ENCODE measurements at regions not wholly inside any gene's neighbourhood (a gene's known extent, or its start where the extent isn't known, plus 50 kb on each side); places are given as distances from the start of the nearest gene placed in this dataset.

DNA sequence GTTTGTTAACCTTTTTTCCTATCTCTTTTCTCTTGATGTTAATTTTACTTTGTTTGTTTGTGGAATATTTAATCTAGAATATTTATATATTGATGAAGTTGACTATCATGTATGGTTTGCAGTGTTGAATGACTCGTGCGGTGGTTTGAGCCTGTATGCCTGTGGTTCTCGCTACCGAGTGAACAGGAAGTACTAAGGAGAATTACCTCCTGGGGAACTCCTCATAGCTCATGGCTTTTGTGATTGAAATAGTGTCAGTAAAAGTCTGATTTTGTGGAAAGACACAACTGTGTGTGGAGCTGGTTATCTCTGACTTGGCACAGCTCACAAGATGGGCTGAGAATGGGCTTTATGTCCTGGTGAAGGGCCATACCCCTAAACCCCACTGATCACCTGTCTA, 498.6 kb downstream of the GLRX3 start:
- Histone ChIP-seq H4K20me1 (ENCODE audit: insufficient read depth) (no peaks in the 10 kb centered on the region), H3K27me3 (replicated peaks; ENCODE audit: insufficient read depth) (no peaks in the 10 kb centered on the region), H3F3A (ENCODE audit: insufficient read depth) (no peaks in the 10 kb centered on the region), H3K9me2 (ENCODE audit: insufficient read depth) (no peaks in the 10 kb centered on the region), H3K4me2 (ENCODE audit: unreplicated experiment) (no peak overlapping the region), H2AFZ (no peak overlapping the region), H3K4me3 (no peak overlapping the region), H3K27ac (no peak overlapping the region), H3K79me2 (ENCODE audit: insufficient read depth) (no peaks in the 10 kb centered on the region), H3K9me3 (ENCODE audit: low read depth) (no peaks in the 10 kb centered on the region), H3K9ac (no peak overlapping the region), H3K4me1 (ENCODE audit: insufficient read depth) (no peaks in the 10 kb centered on the region), H3K36me3 (ENCODE audit: low read depth) (no peaks in the 10 kb centered on the region)
- 52 to 53% methylated on average over 4 of the region's 4 CpGs for WGBS, 2 experiments (ENCODE audit: low coverage in 1 of 2, low lambda C conversion rate in 2 of 2, missing lambda C conversion rate in 2 of 2)
- no peak for TF ChIP-seq EZH2 (IDR thresholded peaks at IDR 0.05; ENCODE audit: insufficient read depth, poor library complexity, severe bottlenecking)
- TF ChIP-seq EZH2phosphoT487 (IDR thresholded peaks at IDR 0.05; ENCODE audit: insufficient read depth, low read depth), result no peak
- in situ Hi-C loops (cut with MboI), result no loop called here
- DNase-seq, result no peak

DNA sequence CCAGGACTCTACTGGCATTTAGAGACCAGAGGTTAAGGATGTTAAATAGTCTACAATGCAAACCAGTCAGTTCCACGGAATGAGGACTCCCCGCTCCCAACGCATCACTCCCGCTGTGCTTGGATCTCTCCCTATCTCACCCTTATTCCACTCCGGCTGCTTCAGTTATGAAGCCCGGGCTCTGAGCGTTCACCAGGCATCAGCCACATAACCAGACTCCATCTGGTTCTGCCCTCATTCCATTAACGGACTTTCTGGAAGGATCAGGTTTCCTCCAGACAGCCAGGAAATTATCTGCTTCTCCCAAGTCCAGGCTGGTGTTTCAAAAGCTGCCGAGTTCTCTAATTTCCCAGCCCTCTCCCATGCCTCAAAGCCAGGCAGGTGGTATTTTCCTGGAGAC, 499.3 kb downstream of the GLRX3 start:
- Histone ChIP-seq H3K27me3 (replicated peaks; ENCODE audit: insufficient read depth) (no peaks in the 10 kb centered on the region), H3K4me1 (ENCODE audit: insufficient read depth) (no peaks in the 10 kb centered on the region), H3K9me2 (ENCODE audit: insufficient read depth) (no peaks in the 10 kb centered on the region), H3K79me2 (ENCODE audit: insufficient read depth) (no peaks in the 10 kb centered on the region), H3K9me3 (ENCODE audit: low read depth) (no peaks in the 10 kb centered on the region), H3K27ac (no peak overlapping the region), H3K4me3 (no peak overlapping the region), H3K36me3 (ENCODE audit: low read depth) (no peaks in the 10 kb centered on the region), H3K4me2 (ENCODE audit: unreplicated experiment) (no peak overlapping the region), H3K9ac (no peak overlapping the region), H3F3A (ENCODE audit: insufficient read depth) (no peaks in the 10 kb centered on the region), H2AFZ (no peak overlapping the region), H4K20me1 (ENCODE audit: insufficient read depth) (no peaks in the 10 kb centered on the region)
- no peak for TF ChIP-seq EZH2 (IDR thresholded peaks at IDR 0.05; ENCODE audit: insufficient read depth, poor library complexity, severe bottlenecking)
- TF ChIP-seq EZH2phosphoT487 (IDR thresholded peaks at IDR 0.05; ENCODE audit: insufficient read depth, low read depth), result no peak
- in situ Hi-C loops (cut with MboI), result no loop called here
- no peak for DNase-seq
- WGBS, 2 experiments (ENCODE audit: low coverage in 1 of 2, low lambda C conversion rate in 2 of 2, missing lambda C conversion rate in 2 of 2), result 15% methylated on average over 9 of the region's 9 CpGs

DNA sequence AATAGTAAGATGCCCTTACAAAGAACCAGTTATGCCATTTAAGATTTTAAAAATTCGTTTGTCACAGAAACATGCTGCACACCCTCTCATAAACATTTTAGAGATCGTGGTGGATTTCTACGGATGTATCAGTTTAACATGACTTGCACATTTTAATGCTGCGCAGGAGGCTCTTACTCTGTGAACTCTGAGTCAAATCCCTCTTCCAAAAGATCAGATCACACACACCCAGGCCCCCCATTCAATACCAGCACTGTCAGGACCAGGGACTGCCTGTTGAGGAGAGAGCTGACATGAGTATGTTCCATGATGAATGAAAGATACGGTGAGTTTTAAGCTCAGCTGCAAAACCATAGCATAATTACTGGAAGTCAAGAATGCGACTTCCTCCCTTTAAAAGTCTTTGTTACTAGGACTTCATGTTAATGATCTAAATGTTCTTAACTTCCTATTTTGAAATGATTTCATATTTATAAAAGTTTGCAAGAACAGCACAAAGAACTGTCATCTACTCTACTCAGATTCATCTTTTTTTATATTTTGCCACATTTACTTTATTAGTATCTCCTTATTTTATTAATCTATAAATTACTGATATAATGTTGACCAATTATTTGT, 500.2 kb downstream of the GLRX3 start:
- Histone ChIP-seq H3K27ac (no peak overlapping the region), H3K9me3 (ENCODE audit: low read depth) (no peaks in the 10 kb centered on the region), H4K20me1 (ENCODE audit: insufficient read depth) (no peaks in the 10 kb centered on the region), H2AFZ (no peak overlapping the region), H3F3A (ENCODE audit: insufficient read depth) (no peaks in the 10 kb centered on the region), H3K4me1 (ENCODE audit: insufficient read depth) (no peaks in the 10 kb centered on the region), H3K27me3 (replicated peaks; ENCODE audit: insufficient read depth) (no peaks in the 10 kb centered on the region), H3K79me2 (ENCODE audit: insufficient read depth) (no peaks in the 10 kb centered on the region), H3K36me3 (ENCODE audit: low read depth) (no peaks in the 10 kb centered on the region), H3K9ac (no peak overlapping the region), H3K4me3 (no peak overlapping the region), H3K4me2 (ENCODE audit: unreplicated experiment) (no peak overlapping the region), H3K9me2 (ENCODE audit: insufficient read depth) (no peaks in the 10 kb centered on the region)
- no peak for TF ChIP-seq EZH2 (IDR thresholded peaks at IDR 0.05; ENCODE audit: insufficient read depth, poor library complexity, severe bottlenecking)
- no peak for TF ChIP-seq EZH2phosphoT487 (IDR thresholded peaks at IDR 0.05; ENCODE audit: insufficient read depth, low read depth)
- in situ Hi-C loops (cut with MboI), result no loop called here
- DNase-seq, result no peak
- WGBS, 2 experiments (ENCODE audit: low coverage in 1 of 2, low lambda C conversion rate in 2 of 2, missing lambda C conversion rate in 2 of 2), result 13 to 22% methylated on average over 6 of the region's 6 CpGs

DNA sequence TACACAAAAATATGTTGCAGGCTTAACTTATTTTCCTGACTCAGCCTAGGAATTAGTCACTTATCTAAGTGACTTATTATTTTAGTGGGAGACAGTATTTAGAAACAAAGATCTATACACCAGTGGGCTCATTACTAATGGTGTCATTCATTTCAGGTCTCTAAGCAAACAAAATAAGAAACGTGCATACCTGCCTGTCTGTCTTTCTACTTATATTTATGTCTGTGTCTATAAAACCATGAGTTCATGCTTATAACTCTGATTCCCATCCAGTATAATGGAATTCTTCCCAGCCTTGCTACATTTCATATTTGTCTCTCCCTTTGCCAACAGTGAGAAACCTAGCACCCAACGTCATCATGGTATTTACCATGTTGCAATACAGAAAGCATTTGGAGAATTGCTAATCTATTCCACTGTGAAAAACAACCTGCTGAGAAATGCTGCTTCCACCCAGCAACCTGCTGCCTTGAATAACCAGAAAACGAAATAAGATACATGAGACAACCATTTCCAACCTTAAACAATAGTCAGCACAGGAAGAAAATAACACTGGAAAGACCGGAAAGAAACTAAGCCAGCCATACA, 501.0 kb downstream of the GLRX3 start:
- Histone ChIP-seq H4K20me1 (ENCODE audit: insufficient read depth) (no peaks in the 10 kb centered on the region), H3F3A (ENCODE audit: insufficient read depth) (no peaks in the 10 kb centered on the region), H3K79me2 (ENCODE audit: insufficient read depth) (no peaks in the 10 kb centered on the region), H3K4me1 (ENCODE audit: insufficient read depth) (no peaks in the 10 kb centered on the region), H3K9ac (no peak overlapping the region), H2AFZ (no peak overlapping the region), H3K4me3 (no peak overlapping the region), H3K36me3 (ENCODE audit: low read depth) (no peaks in the 10 kb centered on the region), H3K9me2 (ENCODE audit: insufficient read depth) (no peaks in the 10 kb centered on the region), H3K27ac (no peak overlapping the region), H3K9me3 (ENCODE audit: low read depth) (no peaks in the 10 kb centered on the region), H3K4me2 (ENCODE audit: unreplicated experiment) (no peak overlapping the region), H3K27me3 (replicated peaks; ENCODE audit: insufficient read depth) (no peaks in the 10 kb centered on the region)
- DNase-seq, result no peak
- no peak for TF ChIP-seq EZH2 (IDR thresholded peaks at IDR 0.05; ENCODE audit: insufficient read depth, poor library complexity, severe bottlenecking)
- no peak for TF ChIP-seq EZH2phosphoT487 (IDR thresholded peaks at IDR 0.05; ENCODE audit: insufficient read depth, low read depth)
- in situ Hi-C loops (cut with MboI), result no loop called here
- WGBS, 2 experiments (ENCODE audit: low coverage in 1 of 2, low lambda C conversion rate in 2 of 2, missing lambda C conversion rate in 2 of 2), result 7% methylated on average over 4 of the region's 4 CpGs

Measured in GM23248 (cell line).